ENCODE measurements at regions not wholly inside any gene's neighbourhood (a gene's known extent, or its start where the extent isn't known, plus 50 kb on each side); places are given as distances from the start of the nearest gene placed in this dataset.

GRCh38 chr2:139669675-139670074 is 889.5 kb upstream of the NXPH2 start:
- DNase-seq (ENCODE audit: insufficient read length, low spot score) = no peak
- no peak for TF ChIP-seq POLR2A (IDR thresholded peaks at IDR 0.05; ENCODE audit: low read depth, low read length)
- no peak for TF ChIP-seq POU2F2 (IDR thresholded peaks at IDR 0.05; ENCODE audit: low read depth, low read length)
- TF ChIP-seq SPI1 (IDR thresholded peaks at IDR 0.05; ENCODE audit: low read depth, low read length) = no peak
- TF ChIP-seq TAF1 (IDR thresholded peaks at IDR 0.05; ENCODE audit: low read depth, low read length) = no peak
- no peak for TF ChIP-seq POLR2AphosphoS5 (IDR thresholded peaks at IDR 0.05; ENCODE audit: low read depth, low read length)
- no peak for TF ChIP-seq PAX5 (IDR thresholded peaks at IDR 0.05; ENCODE audit: insufficient read depth, low read length, severe bottlenecking)

GRCh38 chr2:139652385-139652784 is 872.2 kb upstream of the NXPH2 start:
- TF ChIP-seq POLR2AphosphoS5 (IDR thresholded peaks at IDR 0.05; ENCODE audit: low read depth, low read length) = no peak
- TF ChIP-seq TAF1 (IDR thresholded peaks at IDR 0.05; ENCODE audit: low read depth, low read length) = no peak
- no peak for TF ChIP-seq POLR2A (IDR thresholded peaks at IDR 0.05; ENCODE audit: low read depth, low read length)
- TF ChIP-seq PAX5 (IDR thresholded peaks at IDR 0.05; ENCODE audit: insufficient read depth, low read length, severe bottlenecking) = no peak
- TF ChIP-seq SPI1 (IDR thresholded peaks at IDR 0.05; ENCODE audit: low read depth, low read length) = no peak
- TF ChIP-seq POU2F2 (IDR thresholded peaks at IDR 0.05; ENCODE audit: low read depth, low read length) = no peak
- DNase-seq (ENCODE audit: insufficient read length, low spot score) (no peak), FAIRE-seq (no peak)

More at GRCh38 chr2:139669675-139670074, 889.5 kb upstream of the NXPH2 start:
- no peak for FAIRE-seq

- FAIRE-seq (no peak), DNase-seq (ENCODE audit: insufficient read length, low spot score) (no peak)
- no peak for TF ChIP-seq TAF1 (IDR thresholded peaks at IDR 0.05; ENCODE audit: low read depth, low read length)
Observed at GRCh38 chr2:139645617-139646016, 865.4 kb upstream of the NXPH2 start.

GRCh38 chr2:139643139-139643538 is 862.9 kb upstream of the NXPH2 start:
- FAIRE-seq = no peak
- TF ChIP-seq SPI1 (IDR thresholded peaks at IDR 0.05; ENCODE audit: low read depth, low read length) (no peak), PAX5 (IDR thresholded peaks at IDR 0.05; ENCODE audit: insufficient read depth, low read length, severe bottlenecking) (no peak)

GRCh38 chr2:139631966-139632365 is 851.8 kb upstream of the NXPH2 start:
- TF ChIP-seq SPI1 (IDR thresholded peaks at IDR 0.05; ENCODE audit: low read depth, low read length) (no peak), TAF1 (IDR thresholded peaks at IDR 0.05; ENCODE audit: low read depth, low read length) (no peak), POU2F2 (IDR thresholded peaks at IDR 0.05; ENCODE audit: low read depth, low read length) (no peak), POLR2AphosphoS5 (IDR thresholded peaks at IDR 0.05; ENCODE audit: low read depth, low read length) (no peak), POLR2A (IDR thresholded peaks at IDR 0.05; ENCODE audit: low read depth, low read length) (no peak), PAX5 (IDR thresholded peaks at IDR 0.05; ENCODE audit: insufficient read depth, low read length, severe bottlenecking) (no peak)
- DNase-seq (ENCODE audit: insufficient read length, low spot score) = no peak
- no peak for FAIRE-seq

More at GRCh38 chr2:139643139-139643538, 862.9 kb upstream of the NXPH2 start:
- DNase-seq (ENCODE audit: insufficient read length, low spot score) = no peak

GRCh38 chr2:139628931-139629330 is 848.7 kb upstream of the NXPH2 start:
- no peak for FAIRE-seq
- TF ChIP-seq TAF1 (IDR thresholded peaks at IDR 0.05; ENCODE audit: low read depth, low read length) (no peak), POLR2AphosphoS5 (IDR thresholded peaks at IDR 0.05; ENCODE audit: low read depth, low read length) (no peak), POLR2A (IDR thresholded peaks at IDR 0.05; ENCODE audit: low read depth, low read length) (no peak), POU2F2 (IDR thresholded peaks at IDR 0.05; ENCODE audit: low read depth, low read length) (no peak), SPI1 (IDR thresholded peaks at IDR 0.05; ENCODE audit: low read depth, low read length) (no peak), PAX5 (IDR thresholded peaks at IDR 0.05; ENCODE audit: insufficient read depth, low read length, severe bottlenecking) (no peak)
- no peak for DNase-seq (ENCODE audit: insufficient read length, low spot score)

- DNase-seq (ENCODE audit: insufficient read length, low spot score) = no peak
- TF ChIP-seq PAX5 (IDR thresholded peaks at IDR 0.05; ENCODE audit: insufficient read depth, low read length, severe bottlenecking) (no peak), POLR2A (IDR thresholded peaks at IDR 0.05; ENCODE audit: low read depth, low read length) (no peak), TAF1 (IDR thresholded peaks at IDR 0.05; ENCODE audit: low read depth, low read length) (no peak), POU2F2 (IDR thresholded peaks at IDR 0.05; ENCODE audit: low read depth, low read length) (no peak), SPI1 (IDR thresholded peaks at IDR 0.05; ENCODE audit: low read depth, low read length) (no peak), POLR2AphosphoS5 (IDR thresholded peaks at IDR 0.05; ENCODE audit: low read depth, low read length) (no peak)
- no peak for FAIRE-seq
Observed at GRCh38 chr2:139626128-139626527, 845.9 kb upstream of the NXPH2 start.

GRCh38 chr2:139622691-139623090 is 842.5 kb upstream of the NXPH2 start:
- TF ChIP-seq TAF1 (IDR thresholded peaks at IDR 0.05; ENCODE audit: low read depth, low read length) (no peak), PAX5 (IDR thresholded peaks at IDR 0.05; ENCODE audit: insufficient read depth, low read length, severe bottlenecking) (no peak), POLR2A (IDR thresholded peaks at IDR 0.05; ENCODE audit: low read depth, low read length) (no peak), POLR2AphosphoS5 (IDR thresholded peaks at IDR 0.05; ENCODE audit: low read depth, low read length) (no peak), POU2F2 (IDR thresholded peaks at IDR 0.05; ENCODE audit: low read depth, low read length) (no peak), SPI1 (IDR thresholded peaks at IDR 0.05; ENCODE audit: low read depth, low read length) (no peak)
- DNase-seq (ENCODE audit: insufficient read length, low spot score) (no peak), FAIRE-seq (no peak)

GRCh38 chr2:139617747-139618146 is 837.6 kb upstream of the NXPH2 start:
- TF ChIP-seq SPI1 (IDR thresholded peaks at IDR 0.05; ENCODE audit: low read depth, low read length) = no peak
- no peak for TF ChIP-seq POLR2A (IDR thresholded peaks at IDR 0.05; ENCODE audit: low read depth, low read length)
- TF ChIP-seq TAF1 (IDR thresholded peaks at IDR 0.05; ENCODE audit: low read depth, low read length) = no peak
- TF ChIP-seq POU2F2 (IDR thresholded peaks at IDR 0.05; ENCODE audit: low read depth, low read length) = no peak
- no peak for TF ChIP-seq POLR2AphosphoS5 (IDR thresholded peaks at IDR 0.05; ENCODE audit: low read depth, low read length)
- no peak for TF ChIP-seq PAX5 (IDR thresholded peaks at IDR 0.05; ENCODE audit: insufficient read depth, low read length, severe bottlenecking)
- FAIRE-seq (no peak), DNase-seq (ENCODE audit: insufficient read length, low spot score) (no peak)

GRCh38 chr2:139613264-139613663 is 833.1 kb upstream of the NXPH2 start:
- TF ChIP-seq SPI1 (IDR thresholded peaks at IDR 0.05; ENCODE audit: low read depth, low read length) = no peak
- no peak for TF ChIP-seq POLR2AphosphoS5 (IDR thresholded peaks at IDR 0.05; ENCODE audit: low read depth, low read length)
- no peak for TF ChIP-seq PAX5 (IDR thresholded peaks at IDR 0.05; ENCODE audit: insufficient read depth, low read length, severe bottlenecking)
- TF ChIP-seq POU2F2 (IDR thresholded peaks at IDR 0.05; ENCODE audit: low read depth, low read length) = no peak
- no peak for TF ChIP-seq TAF1 (IDR thresholded peaks at IDR 0.05; ENCODE audit: low read depth, low read length)
- no peak for TF ChIP-seq POLR2A (IDR thresholded peaks at IDR 0.05; ENCODE audit: low read depth, low read length)
- no peak for FAIRE-seq
- DNase-seq (ENCODE audit: insufficient read length, low spot score) = no peak

Measured in GM12891 (cell line).